Stimulated activated naive B cell treated with anti-CD40 and anti-IgM and Interleukin-4, amounts not matched to agents 10 μg/mL and 1 μg/mL and 100 μg/mL, for 72 hours (primary cell): ENCODE measurements at regions not wholly inside any gene's neighbourhood (a gene's known extent, or its start where the extent isn't known, plus 50 kb on each side); places are given as distances from the start of the nearest gene placed in this dataset.

Source experiments
- ATAC-seq, 2 donors: fragments of 150-1000 bp; cut with Tn5 transposase; replicated peaks; 2 replicates each; pipeline ENCODE4 v1.10.0; 2021; ENCODE audit warnings: moderate library complexity in 1 of 2
- DNase-seq: peaks from one replicate; pipeline ENCODE4 v3.0.0; 2021
- H3K27ac Mint-ChIP-seq: one replicate; pipeline ENCODE4 v1.8.0; 2022; ENCODE audit warnings: mild to moderate bottlenecking, mixed read lengths
- H3K27me3 Mint-ChIP-seq, 2 donors: one replicate each; pipeline ENCODE4 v1.8.0; 2022; ENCODE audit warnings: mixed read lengths in 2 of 2
- H3K36me3 Mint-ChIP-seq, 2 donors: one replicate each; pipeline ENCODE4 v1.8.0; 2022; ENCODE audit warnings: mixed read lengths in 2 of 2, mild to moderate bottlenecking in 1 of 2
- H3K4me1 Mint-ChIP-seq, 2 donors: one replicate each; pipeline ENCODE4 v1.8.0; 2022; ENCODE audit warnings: mixed read lengths in 2 of 2, mild to moderate bottlenecking in 1 of 2
- H3K4me3 Mint-ChIP-seq, 2 donors: one replicate each; pipeline ENCODE4 v1.8.0; 2022; ENCODE audit warnings: mild to moderate bottlenecking in 2 of 2, mixed read lengths in 2 of 2, moderate library complexity in 1 of 2
- H3K9me3 Mint-ChIP-seq, 2 donors: one replicate each; pipeline ENCODE4 v1.8.0; 2022; ENCODE audit warnings: mixed read lengths in 2 of 2, mild to moderate bottlenecking in 1 of 2

DNA sequence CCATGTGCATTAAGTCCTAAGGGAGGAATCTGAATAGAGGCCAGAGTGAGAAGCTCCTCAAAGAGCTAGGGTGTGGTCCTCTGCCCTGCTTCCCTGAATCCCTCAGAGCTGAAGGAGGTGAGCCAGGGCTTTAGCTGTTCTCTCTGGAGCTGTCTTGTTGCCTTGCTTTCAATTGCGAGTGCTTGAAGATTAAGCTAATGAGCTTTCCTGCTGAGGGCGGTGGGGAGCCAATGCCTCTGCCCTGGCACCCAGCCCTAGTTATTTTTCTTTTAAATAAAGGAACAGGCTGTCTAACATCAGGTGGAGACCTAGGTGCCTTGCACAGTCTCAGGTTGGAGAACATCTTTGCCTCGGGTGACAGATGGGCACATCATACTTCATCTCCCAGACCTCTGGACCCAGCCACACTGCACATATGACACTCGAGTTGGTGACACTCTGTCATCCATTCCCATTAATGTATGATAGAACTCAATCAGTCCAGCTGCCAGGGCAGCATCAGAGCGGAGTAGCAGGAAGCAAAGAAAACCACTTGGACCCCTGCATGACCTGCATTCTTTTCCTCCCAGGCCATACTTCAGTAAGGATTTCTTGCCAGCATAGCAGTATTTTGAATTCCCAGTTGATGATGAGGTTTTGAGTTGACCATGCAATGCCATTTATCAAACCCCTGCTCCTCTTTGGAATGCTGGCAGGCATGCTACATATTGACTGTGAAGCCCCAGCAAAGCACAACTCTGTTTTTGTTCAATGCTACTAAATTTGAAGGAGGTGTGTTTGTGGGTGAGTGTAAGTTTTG lies 292.7 kb downstream of the RNF144A start:
- ATAC-seq (no peak), DNase-seq (no peak)
- H3K9me3 Mint-ChIP-seq = peaks cover 0 to 1% of the 10 kb centered on the region in 2 donors
- no peaks in the 10 kb centered on the region for H3K36me3 Mint-ChIP-seq
- peaks cover 5 to 8% of the 10 kb centered on the region in 2 donors for H3K27me3 Mint-ChIP-seq
- H3K4me3 Mint-ChIP-seq = no peak overlapping the region
- no peaks in the 10 kb centered on the region for H3K4me1 Mint-ChIP-seq
- H3K27ac Mint-ChIP-seq = no peak overlapping the region

DNA sequence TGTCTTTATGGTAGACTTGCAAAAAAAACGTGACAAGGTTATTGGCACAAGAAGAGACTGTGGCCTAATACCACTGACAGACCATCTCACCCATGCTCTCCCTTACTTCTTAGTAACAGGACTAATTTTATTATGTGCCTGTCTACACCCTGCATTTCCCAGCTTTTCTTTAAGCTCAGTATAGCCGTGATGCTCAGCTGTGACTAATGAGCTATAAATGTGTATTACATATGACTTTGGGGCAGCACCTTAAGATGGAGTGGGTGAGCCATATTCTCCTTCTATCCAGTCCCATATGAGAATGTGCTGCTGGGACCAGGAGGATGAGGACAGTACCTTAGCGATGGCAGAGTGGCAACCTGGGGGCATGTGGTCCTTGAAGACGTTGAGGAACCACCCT lies 293.5 kb downstream of the RNF144A start:
- Mint-ChIP-seq H3K9me3 (peaks cover 0 to 1% of the 10 kb centered on the region in 2 donors), H3K27ac (no peak overlapping the region), H3K27me3 (peaks cover 2 to 5% of the 10 kb centered on the region in 2 donors), H3K4me3 (no peak overlapping the region), H3K4me1 (no peaks in the 10 kb centered on the region), H3K36me3 (no peaks in the 10 kb centered on the region)
- DNase-seq (no peak), ATAC-seq (no peak)

DNA sequence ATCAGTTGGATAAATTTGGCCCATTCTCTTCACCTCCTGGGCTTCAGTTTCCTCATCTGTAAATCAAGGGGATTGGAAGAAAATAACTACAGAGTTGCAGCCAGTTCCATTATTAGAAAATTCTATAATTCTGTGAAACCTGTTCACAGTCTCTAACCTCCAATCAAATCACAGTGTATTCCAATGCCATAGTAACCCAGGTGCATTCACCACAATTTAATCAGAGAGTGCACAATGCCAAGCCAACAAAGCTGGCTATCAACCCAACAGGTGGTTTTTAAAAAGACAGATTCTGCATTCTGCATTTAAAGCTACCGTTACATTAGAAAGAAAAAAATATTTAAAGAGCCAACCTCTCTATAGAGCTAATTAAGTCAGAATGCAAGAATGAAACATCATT lies 308.6 kb downstream of the RNF144A start:
- no peak overlapping the region for H3K4me3 Mint-ChIP-seq
- H3K27me3 Mint-ChIP-seq = no peaks in the 10 kb centered on the region
- H3K4me1 Mint-ChIP-seq = no peaks in the 10 kb centered on the region
- no peak for DNase-seq
- no peak overlapping the region for H3K27ac Mint-ChIP-seq
- peaks cover 3 to 4% of the 10 kb centered on the region in 2 donors for H3K9me3 Mint-ChIP-seq
- ATAC-seq = no peak
- H3K36me3 Mint-ChIP-seq = peaks cover 0 to 3% of the 10 kb centered on the region in 2 donors

DNA sequence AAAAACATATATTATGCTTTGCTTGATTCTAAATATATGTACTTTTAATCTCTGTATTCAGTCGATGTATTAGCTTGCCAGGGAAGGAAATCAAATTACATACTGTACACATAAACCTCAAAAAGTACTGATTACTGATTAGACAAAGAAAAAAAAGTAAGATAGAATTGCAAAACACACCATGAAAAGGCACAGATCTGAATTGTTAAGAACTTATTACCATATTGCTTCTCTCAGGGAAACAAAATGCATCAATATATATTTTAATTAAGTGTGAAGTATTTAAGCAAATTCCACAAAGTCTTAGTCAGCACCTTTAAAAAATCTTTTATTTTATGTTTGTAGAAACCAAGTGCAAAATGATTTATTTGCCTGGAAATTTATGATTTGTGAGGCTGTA lies 309.3 kb downstream of the RNF144A start:
- ATAC-seq (no peak), DNase-seq (no peak)
- Mint-ChIP-seq H3K4me3 (no peak overlapping the region), H3K27ac (no peak overlapping the region), H3K9me3 (peaks cover 3 to 4% of the 10 kb centered on the region in 2 donors), H3K4me1 (no peaks in the 10 kb centered on the region), H3K36me3 (peaks cover 0 to 3% of the 10 kb centered on the region in 2 donors), H3K27me3 (no peaks in the 10 kb centered on the region)

DNA sequence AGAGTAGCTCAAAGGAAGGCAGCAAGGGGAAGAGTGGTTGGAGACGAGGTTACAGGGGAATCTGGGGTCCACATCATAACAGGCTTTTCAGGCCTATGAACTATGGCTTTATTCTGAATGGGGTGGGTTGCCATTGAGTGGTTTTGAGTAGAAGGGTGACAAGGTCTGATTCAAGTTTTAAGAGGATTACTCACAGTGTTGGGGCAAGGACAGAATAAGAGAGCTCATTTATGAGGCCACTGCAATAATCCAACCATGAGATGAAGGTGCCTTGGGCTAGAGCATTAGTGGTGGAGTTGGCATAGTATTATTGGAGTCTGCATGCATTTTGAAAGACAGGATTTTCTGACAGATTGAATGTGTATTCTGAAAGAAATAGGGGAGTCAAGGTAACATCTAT lies 315.9 kb downstream of the RNF144A start:
- ATAC-seq = no peak
- Mint-ChIP-seq H3K27ac (no peak overlapping the region), H3K4me3 (no peak overlapping the region), H3K36me3 (no peaks in the 10 kb centered on the region), H3K9me3 (no peaks in the 10 kb centered on the region), H3K4me1 (no peaks in the 10 kb centered on the region), H3K27me3 (no peaks in the 10 kb centered on the region)
- DNase-seq = no peak

DNA sequence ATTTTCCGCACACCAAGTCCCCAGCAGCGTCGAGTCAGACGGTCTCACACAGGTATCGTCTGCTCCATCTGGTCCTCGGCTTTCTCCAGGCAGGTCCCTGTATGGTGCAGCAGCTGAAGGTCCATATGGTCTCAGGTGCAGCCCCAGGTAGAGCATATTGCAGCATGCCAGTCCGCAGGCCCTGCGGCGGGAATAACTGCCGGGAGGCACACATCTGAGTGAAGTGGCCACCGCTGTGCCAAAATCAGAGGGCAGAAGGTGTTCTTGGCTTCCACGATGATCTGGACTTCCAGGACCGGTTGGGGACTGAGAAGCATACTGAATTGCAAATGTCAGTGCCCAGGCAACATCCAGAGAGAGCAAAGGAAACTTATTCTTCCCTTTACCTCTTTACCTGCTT lies 320.3 kb downstream of the RNF144A start:
- DNase-seq (no peak), ATAC-seq (no peak)
- H3K4me1 Mint-ChIP-seq = peaks cover 3 to 4% of the 10 kb centered on the region in 2 donors
- H3K27ac Mint-ChIP-seq = no peak overlapping the region
- no peaks in the 10 kb centered on the region for H3K36me3 Mint-ChIP-seq
- no peaks in the 10 kb centered on the region for H3K27me3 Mint-ChIP-seq
- H3K4me3 Mint-ChIP-seq = no peak overlapping the region
- no peaks in the 10 kb centered on the region for H3K9me3 Mint-ChIP-seq

DNA sequence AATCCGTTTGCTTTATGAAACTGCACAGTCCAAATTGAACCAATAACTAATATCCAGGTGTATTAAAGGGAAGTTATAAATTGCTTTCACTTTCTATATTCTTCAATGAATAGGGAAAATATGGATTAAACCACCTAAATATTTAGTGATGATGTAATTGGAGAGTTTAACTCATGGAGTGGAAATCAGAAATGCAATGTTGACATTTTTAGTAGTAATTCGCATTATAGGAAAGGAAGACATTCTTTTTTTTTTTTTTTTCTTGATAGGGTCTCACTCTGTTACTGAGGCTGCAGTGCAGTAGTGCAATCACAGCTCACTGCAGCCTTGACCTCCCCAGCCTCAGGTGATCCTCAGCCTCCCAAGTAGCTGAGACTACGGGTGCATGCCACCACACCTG lies 321.9 kb downstream of the RNF144A start:
- Mint-ChIP-seq H3K27me3 (no peaks in the 10 kb centered on the region), H3K9me3 (no peaks in the 10 kb centered on the region), H3K4me3 (no peak overlapping the region), H3K4me1 (peaks cover 9 to 10% of the 10 kb centered on the region in 2 donors), H3K36me3 (no peaks in the 10 kb centered on the region), H3K27ac (no peak overlapping the region)
- ATAC-seq (no peak), DNase-seq (no peak)

DNA sequence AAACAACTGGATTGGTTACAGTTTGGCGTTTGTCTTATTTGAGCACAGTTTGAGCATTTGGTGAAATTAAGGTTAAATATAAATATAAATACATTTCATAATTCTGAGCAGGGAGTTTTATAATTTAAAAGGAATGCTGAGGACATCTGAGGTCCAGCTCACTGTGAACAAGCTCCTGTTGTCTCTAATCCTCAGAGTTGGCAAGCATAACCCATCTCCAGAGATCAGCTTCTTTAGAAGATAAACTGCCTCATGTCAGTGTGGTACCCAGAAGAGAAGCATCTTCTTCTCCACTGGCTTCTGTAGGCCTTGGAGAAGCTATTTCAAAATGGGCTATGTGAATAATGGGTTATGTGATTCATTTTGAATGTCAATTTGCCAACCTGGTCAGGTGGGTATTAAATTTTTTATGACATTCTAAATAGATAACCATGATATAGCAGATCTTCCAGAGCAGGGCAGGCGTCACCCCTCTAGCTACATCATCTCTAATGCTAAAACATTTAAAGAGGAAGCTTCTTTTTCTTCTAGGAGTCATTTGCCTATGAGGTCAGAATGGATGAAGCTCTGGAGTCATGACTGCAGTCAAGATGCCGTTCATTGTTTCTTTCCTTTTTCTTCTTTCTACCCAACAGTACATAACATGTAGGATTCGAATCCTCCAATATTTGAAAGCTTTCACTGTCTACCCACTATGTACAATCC lies 324.0 kb downstream of the RNF144A start:
- H3K36me3 Mint-ChIP-seq = no peaks in the 10 kb centered on the region
- no peak for DNase-seq
- H3K4me3 Mint-ChIP-seq = no peak overlapping the region
- no peaks in the 10 kb centered on the region for H3K9me3 Mint-ChIP-seq
- peaks cover 9 to 10% of the 10 kb centered on the region in 2 donors for H3K4me1 Mint-ChIP-seq
- no peaks in the 10 kb centered on the region for H3K27me3 Mint-ChIP-seq
- no peak for ATAC-seq
- no peak overlapping the region for H3K27ac Mint-ChIP-seq

DNA sequence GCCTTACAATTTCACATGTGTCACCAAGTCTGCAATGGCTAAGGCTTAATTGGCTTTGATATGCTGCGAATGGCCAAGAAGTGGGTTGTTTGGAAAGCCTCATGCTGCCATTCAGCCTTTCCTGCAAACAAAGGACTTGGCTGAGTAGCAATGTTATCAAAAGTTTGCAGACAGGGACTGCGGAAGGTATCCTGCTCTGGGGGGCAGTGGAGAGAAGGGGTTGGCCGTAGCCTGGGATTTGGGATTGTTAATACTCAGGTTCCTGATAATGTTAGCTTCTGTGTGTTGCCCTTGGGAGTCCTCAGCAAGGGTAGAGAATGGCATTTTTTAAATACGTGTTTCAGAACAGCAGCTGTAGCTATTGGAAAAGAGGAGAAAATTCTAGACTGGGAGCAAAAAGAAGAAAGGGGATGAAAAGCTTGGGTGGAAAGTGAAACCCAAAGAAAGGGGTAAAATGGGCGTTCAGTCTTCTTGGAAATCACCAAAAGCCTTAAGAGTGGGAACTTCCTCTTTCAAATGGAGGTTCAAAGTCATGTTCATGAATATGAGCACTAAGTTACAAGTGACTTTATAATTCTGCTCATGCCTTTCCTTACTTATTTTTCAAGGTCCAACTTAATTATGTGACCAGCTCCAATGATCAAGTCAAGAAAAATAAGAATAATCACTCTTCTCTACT lies 325.1 kb downstream of the RNF144A start:
- no peak for ATAC-seq
- Mint-ChIP-seq H3K36me3 (no peaks in the 10 kb centered on the region), H3K27ac (no peak overlapping the region), H3K4me3 (no peak overlapping the region), H3K9me3 (no peaks in the 10 kb centered on the region), H3K4me1 (peaks cover 9 to 10% of the 10 kb centered on the region in 2 donors), H3K27me3 (peaks cover 0 to 5% of the 10 kb centered on the region in 2 donors)
- no peak for DNase-seq

DNA sequence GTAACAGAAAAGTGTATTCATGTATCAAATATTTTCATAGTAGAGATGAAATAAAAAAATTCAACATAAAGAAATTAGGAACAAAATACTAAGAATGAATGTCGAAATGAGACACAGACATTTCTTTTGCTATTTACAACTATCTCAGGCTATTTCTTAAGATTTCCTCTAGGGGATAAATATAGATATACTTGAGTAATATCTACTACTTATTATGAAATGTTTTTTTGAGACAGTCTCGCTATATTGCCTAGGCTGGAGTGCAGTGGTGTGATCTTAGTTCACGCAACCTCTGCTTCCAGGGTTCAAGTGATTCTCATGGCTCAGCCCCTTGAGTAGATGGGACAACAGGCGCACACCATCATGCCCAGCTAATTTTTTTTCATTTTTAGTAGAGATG lies 326.1 kb downstream of the RNF144A start:
- DNase-seq (no peak), ATAC-seq (no peak)
- Mint-ChIP-seq H3K4me3 (no peak overlapping the region), H3K27me3 (peaks cover 0 to 5% of the 10 kb centered on the region in 2 donors), H3K27ac (no peak overlapping the region), H3K36me3 (no peaks in the 10 kb centered on the region), H3K9me3 (no peaks in the 10 kb centered on the region), H3K4me1 (peaks cover 9 to 10% of the 10 kb centered on the region in 2 donors)

DNA sequence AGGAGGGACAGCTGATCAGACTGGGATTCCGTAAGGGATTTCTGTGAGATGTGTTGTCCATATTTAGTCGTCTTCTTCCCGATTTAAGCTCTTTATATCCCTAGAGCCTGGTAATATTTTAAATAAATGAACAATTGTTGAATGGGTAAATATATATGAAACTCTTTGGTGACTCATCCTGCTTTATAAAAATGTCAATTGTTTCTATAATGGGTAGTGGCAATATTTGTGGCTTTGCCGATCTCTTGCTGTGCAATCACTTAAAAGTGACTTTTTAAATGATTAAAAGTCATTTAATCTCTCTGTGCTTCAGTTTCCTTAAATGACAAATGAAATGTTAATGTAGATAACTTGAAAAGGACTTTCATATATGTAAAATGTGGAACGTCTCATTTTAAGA lies 339.2 kb downstream of the RNF144A start:
- Mint-ChIP-seq H3K36me3 (no peaks in the 10 kb centered on the region), H3K9me3 (no peaks in the 10 kb centered on the region), H3K27ac (no peak overlapping the region), H3K4me1 (no peaks in the 10 kb centered on the region), H3K4me3 (no peak overlapping the region), H3K27me3 (no peaks in the 10 kb centered on the region)
- DNase-seq = no peak
- no peak for ATAC-seq

DNA sequence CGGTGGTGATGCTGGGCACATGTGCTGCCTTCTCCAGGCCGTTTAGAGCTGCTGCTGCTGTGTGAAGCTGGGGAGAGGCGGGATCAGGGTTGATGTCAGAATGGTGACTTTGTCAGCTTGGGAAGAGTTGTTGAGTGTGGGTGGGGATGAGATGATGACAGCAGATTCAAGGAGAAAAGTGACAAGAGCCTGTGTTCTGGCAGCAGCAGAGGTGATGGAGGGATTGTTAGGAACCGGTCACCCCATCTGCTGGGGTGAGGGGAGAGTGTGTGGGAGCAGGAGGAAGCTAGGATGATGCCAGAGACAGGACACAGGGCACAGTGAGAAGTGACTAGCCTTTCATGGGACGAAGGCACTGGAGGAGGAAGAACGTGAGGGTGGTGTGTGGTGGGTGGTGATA lies 345.5 kb downstream of the RNF144A start:
- Mint-ChIP-seq H3K4me3 (no peak overlapping the region), H3K27me3 (peaks cover 12 to 14% of the 10 kb centered on the region in 2 donors), H3K9me3 (no peaks in the 10 kb centered on the region), H3K27ac (no peak overlapping the region), H3K4me1 (no peaks in the 10 kb centered on the region), H3K36me3 (no peaks in the 10 kb centered on the region)
- DNase-seq (no peak), ATAC-seq (no peak)

DNA sequence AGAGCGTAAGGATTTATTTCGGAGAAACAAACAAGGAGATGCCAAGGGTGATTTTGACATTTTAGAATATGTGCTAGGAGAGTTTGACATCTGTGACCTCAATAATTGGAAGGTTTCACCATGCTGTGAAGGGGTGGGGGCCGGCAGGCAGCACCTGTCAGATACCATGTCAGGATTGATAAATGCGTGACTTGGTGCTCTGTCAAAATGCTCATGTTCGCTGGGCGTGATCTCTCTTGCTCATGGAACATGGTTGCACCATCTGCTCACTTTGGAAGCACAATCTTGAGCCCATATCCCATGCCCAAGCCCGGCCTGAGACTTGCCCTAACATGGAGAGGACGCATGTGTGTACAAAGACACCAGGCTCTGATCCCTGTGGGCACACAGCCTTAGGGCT lies 347.6 kb downstream of the RNF144A start:
- ATAC-seq (no peak), DNase-seq (no peak)
- Mint-ChIP-seq H3K36me3 (no peaks in the 10 kb centered on the region), H3K27ac (no peak overlapping the region), H3K4me1 (no peaks in the 10 kb centered on the region), H3K27me3 (peaks cover 14 to 15% of the 10 kb centered on the region in 2 donors), H3K4me3 (no peak overlapping the region), H3K9me3 (no peaks in the 10 kb centered on the region)

DNA sequence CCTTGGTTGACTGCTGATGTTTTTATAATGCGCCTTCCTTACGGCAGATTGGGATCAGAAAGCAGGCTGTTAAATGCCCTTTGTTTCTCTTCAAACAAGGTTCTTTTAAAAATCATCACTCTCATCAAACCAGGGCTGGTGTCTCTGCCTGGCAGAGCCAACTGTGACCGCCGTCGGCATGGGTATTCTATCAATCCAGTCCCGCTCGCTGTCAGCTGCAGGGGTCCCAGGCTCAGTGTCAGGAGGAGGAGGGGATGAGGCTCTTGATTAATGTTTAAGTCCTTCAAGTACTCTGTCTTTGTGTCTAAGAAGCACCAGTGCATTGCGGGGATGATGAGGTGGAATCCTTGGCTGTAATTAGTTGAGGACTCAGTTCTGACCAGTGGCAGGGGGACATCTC lies 348.1 kb downstream of the RNF144A start:
- Mint-ChIP-seq H3K27ac (no peak overlapping the region), H3K36me3 (no peaks in the 10 kb centered on the region)
- no peak for ATAC-seq

More for the DNA sequence above, 348.1 kb downstream of the RNF144A start:
- no peaks in the 10 kb centered on the region for H3K4me1 Mint-ChIP-seq
- H3K9me3 Mint-ChIP-seq = no peaks in the 10 kb centered on the region
- no peak for DNase-seq
- no peak overlapping the region for H3K4me3 Mint-ChIP-seq
- H3K27me3 Mint-ChIP-seq = peaks cover 14 to 15% of the 10 kb centered on the region in 2 donors
